Testis (tissue), 2 donors: ENCODE measurements at regions not wholly inside any gene's neighbourhood (a gene's known extent, or its start where the extent isn't known, plus 50 kb on each side); places are given as distances from the start of the nearest gene placed in this dataset.
A peak's percentile ranks its signal among the peaks of the same experiment; 100 is the strongest.

Experiments used
- DNase-seq: peaks from one replicate; pipeline ENCODE4 v3.0.0-alpha.2; 2019
- H3K27ac ChIP-seq, 2 donors: fragments of 200-600 bp; sonication (generic); one replicate each; pipeline ENCODE4 v1.5.1; 2019
- H3K27me3 ChIP-seq: fragments of 200-600 bp; sonication (generic); one replicate; pipeline ENCODE4 v1.5.1; 2019
- H3K36me3 ChIP-seq: fragments of 200-600 bp; sonication (generic); one replicate; pipeline ENCODE4 v1.5.1; 2017; ENCODE audit warnings: low read depth; ENCODE audit errors: missing control alignments
- H3K4me1 ChIP-seq: fragments of 200-600 bp; sonication (generic); one replicate; pipeline ENCODE4 v1.5.1; 2019
- H3K4me3 ChIP-seq, 2 donors: fragments of 200-600 bp; sonication (generic); one replicate each; pipeline ENCODE4 v1.5.1; 2017 to 2019
- H3K9me3 ChIP-seq: fragments of 200-600 bp; sonication (generic); one replicate; pipeline ENCODE4 v1.5.1; 2017
- CTCF ChIP-seq, 3 experiments: fragments of 450-650 bp in 2 of 3; fragments of 200-600 bp in 1 of 3; sonication (generic) in 1 of 3; IDR thresholded peaks; one replicate each; pipeline ENCODE4 v1.5.1; 2016 to 2019; ENCODE audit warnings: antibody characterized with exemption in 3 of 3, mild to moderate bottlenecking in 2 of 3, moderate library complexity in 1 of 3
- POLR2A ChIP-seq: fragments of 450-650 bp; IDR thresholded peaks from one replicate; pipeline ENCODE4 v1.6.1; 2017; ENCODE audit warnings: antibody characterized with exemption, mild to moderate bottlenecking, moderate library complexity
- WGBS, 2 donors: methylation state at CpG; one replicate each; pipeline ENCODE4 v1.1.5; 2018; 5-methylcytosine and 5-hydroxymethylcytosine counted together
- intact Hi-C: fragments of 100-400 bp; cut with DNase I; formaldehyde crosslinking; loops from one replicate; pipeline ENCODE4 v1.15.1; 2023; ENCODE audit warnings: low total_unique reads

GRCh38 chr5:54673523-54674225 is 156.1 kb downstream of the SNX18 start:
- WGBS, 2 donors = 66 to 71% methylated on average over 4 of the region's 4 CpGs
- Histone ChIP-seq H3K4me3 (no peak overlapping the region), H3K9me3 (no peaks in the 10 kb centered on the region), H3K36me3 (no peaks in the 10 kb centered on the region), H3K4me1 (peaks cover 17% of the 10 kb centered on the region), H3K27me3 (no peaks in the 10 kb centered on the region), H3K27ac (no peak overlapping the region)
- no peak for TF ChIP-seq CTCF (IDR thresholded peaks at IDR 0.05)
- no peak for TF ChIP-seq POLR2A
- peak; percentile 67 for DNase-seq
- intact Hi-C loops = no loop called here

- no peak for DNase-seq
- TF ChIP-seq CTCF (IDR thresholded peaks at IDR 0.05) (no peak), POLR2A (no peak)
- no peaks in the 10 kb centered on the region for H3K9me3 ChIP-seq
- no peak overlapping the region for H3K27ac ChIP-seq
- H3K4me3 ChIP-seq = no peak overlapping the region
- peaks cover 17% of the 10 kb centered on the region for H3K4me1 ChIP-seq
- no peaks in the 10 kb centered on the region for H3K27me3 ChIP-seq
- no peaks in the 10 kb centered on the region for H3K36me3 ChIP-seq
- intact Hi-C loops = no loop called here
Measured at GRCh38 chr5:54672871-54673270, 155.3 kb downstream of the SNX18 start.

- Histone ChIP-seq H3K9me3 (no peaks in the 10 kb centered on the region), H3K27ac (peak overlapping the region in 1 of 2 donors; percentile 34), H3K4me1 (peaks cover 17% of the 10 kb centered on the region), H3K27me3 (no peaks in the 10 kb centered on the region), H3K36me3 (no peaks in the 10 kb centered on the region), H3K4me3 (no peak overlapping the region)
- DNase-seq = no peak
- intact Hi-C loops = no loop called here
- no peak for TF ChIP-seq POLR2A
- TF ChIP-seq CTCF (IDR thresholded peaks at IDR 0.05) = no peak
- WGBS, 2 donors = 71 to 75% methylated on average over 2 of the region's 2 CpGs
Measured at GRCh38 chr5:54671681-54672080, 154.1 kb downstream of the SNX18 start.

GRCh38 chr5:54671111-54671531 is 153.6 kb downstream of the SNX18 start:
- TF ChIP-seq CTCF (IDR thresholded peaks at IDR 0.05) = no peak
- TF ChIP-seq POLR2A = no peak
- H3K36me3 ChIP-seq = no peaks in the 10 kb centered on the region
- no peaks in the 10 kb centered on the region for H3K9me3 ChIP-seq
- DNase-seq = no peak
- no peaks in the 10 kb centered on the region for H3K27me3 ChIP-seq
- 77 to 83% methylated on average over 4 of the region's 4 CpGs for WGBS, 2 donors
- intact Hi-C loops = no loop called here
- H3K27ac ChIP-seq = peak overlapping the region in 1 of 2 donors; percentile 34
- no peak overlapping the region for H3K4me3 ChIP-seq
- peaks cover 17% of the 10 kb centered on the region for H3K4me1 ChIP-seq

- no peaks in the 10 kb centered on the region for H3K36me3 ChIP-seq
- H3K9me3 ChIP-seq = no peaks in the 10 kb centered on the region
- H3K4me1 ChIP-seq = peaks cover 17% of the 10 kb centered on the region
- no peak overlapping the region for H3K4me3 ChIP-seq
- TF ChIP-seq POLR2A (no peak), CTCF (IDR thresholded peaks at IDR 0.05) (no peak)
- H3K27me3 ChIP-seq = no peaks in the 10 kb centered on the region
- no peak overlapping the region for H3K27ac ChIP-seq
- intact Hi-C loops = no loop called here
- DNase-seq = no peak
Measured at GRCh38 chr5:54670281-54670680, 152.7 kb downstream of the SNX18 start.
